GM12872 (cell line): ENCODE measurements at regions not wholly inside any gene's neighbourhood (a gene's known extent, or its start where the extent isn't known, plus 50 kb on each side); places are given as distances from the start of the nearest gene placed in this dataset.

Experiments
- CTCF ChIP-seq: IDR thresholded peaks from 3 replicates; pipeline ENCODE4 v1.5.1; 2011; ENCODE audit warnings: low read depth, mild to moderate bottlenecking, low read length, moderate library complexity; ENCODE audit not compliant: insufficient read depth

DNA sequence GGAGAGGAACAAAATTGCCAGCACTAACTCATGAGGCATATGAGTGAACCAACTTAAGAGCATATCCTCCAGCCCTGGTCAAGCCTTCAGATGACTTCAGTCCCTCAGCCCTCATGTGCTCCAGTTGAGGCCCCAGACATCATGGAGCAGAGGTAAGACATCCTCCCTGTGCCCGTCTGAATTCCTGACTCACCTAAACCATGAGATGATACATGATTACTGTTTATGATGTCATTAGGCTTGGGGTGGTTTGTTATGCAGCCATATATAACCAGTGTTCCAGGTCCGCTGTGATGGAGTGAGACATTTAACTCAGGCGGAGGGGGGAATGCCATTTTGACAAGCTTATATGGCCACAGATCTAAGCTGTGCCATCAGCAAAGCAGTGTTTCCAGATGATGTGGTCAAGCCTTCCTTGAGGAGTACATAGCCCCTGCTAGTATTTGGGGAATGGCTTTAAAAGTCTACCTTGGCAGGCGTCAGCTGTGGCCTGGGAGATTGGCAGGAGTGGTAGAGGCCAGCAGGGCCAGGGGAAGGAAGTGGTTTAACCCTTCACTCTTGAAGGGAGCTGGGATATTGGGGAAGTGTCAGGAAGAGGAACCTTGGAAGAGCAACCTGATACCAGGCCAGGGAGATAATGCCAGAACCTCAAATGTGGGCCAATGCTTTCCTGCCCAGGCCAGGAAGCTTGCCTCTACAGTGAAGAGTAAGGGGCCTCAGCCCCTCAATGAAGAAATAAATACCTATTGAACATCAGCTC lies 343.0 kb upstream of the PODXL start:
- TF ChIP-seq CTCF, result no peak

GRCh38 chr7:131898418-131898817 lies 342.0 kb upstream of the PODXL start:
- TF ChIP-seq CTCF, result no peak

GRCh38 chr7:131897790-131898165 lies 341.4 kb upstream of the PODXL start:
- TF ChIP-seq CTCF, result no peak

GRCh38 chr7:131897016-131897789 lies 340.8 kb upstream of the PODXL start:
- no peak for TF ChIP-seq CTCF

- no peak for TF ChIP-seq CTCF
Observed at GRCh38 chr7:131896165-131896863, 339.9 kb upstream of the PODXL start.

- TF ChIP-seq CTCF, result no peak
Observed at GRCh38 chr7:131895541-131896164, 339.2 kb upstream of the PODXL start.

GRCh38 chr7:131893631-131894340 lies 337.4 kb upstream of the PODXL start:
- TF ChIP-seq CTCF, result no peak
